ENCODE measurements at regions not wholly inside any gene's neighbourhood (a gene's known extent, or its start where the extent isn't known, plus 50 kb on each side); places are given as distances from the start of the nearest gene placed in this dataset.

DNA sequence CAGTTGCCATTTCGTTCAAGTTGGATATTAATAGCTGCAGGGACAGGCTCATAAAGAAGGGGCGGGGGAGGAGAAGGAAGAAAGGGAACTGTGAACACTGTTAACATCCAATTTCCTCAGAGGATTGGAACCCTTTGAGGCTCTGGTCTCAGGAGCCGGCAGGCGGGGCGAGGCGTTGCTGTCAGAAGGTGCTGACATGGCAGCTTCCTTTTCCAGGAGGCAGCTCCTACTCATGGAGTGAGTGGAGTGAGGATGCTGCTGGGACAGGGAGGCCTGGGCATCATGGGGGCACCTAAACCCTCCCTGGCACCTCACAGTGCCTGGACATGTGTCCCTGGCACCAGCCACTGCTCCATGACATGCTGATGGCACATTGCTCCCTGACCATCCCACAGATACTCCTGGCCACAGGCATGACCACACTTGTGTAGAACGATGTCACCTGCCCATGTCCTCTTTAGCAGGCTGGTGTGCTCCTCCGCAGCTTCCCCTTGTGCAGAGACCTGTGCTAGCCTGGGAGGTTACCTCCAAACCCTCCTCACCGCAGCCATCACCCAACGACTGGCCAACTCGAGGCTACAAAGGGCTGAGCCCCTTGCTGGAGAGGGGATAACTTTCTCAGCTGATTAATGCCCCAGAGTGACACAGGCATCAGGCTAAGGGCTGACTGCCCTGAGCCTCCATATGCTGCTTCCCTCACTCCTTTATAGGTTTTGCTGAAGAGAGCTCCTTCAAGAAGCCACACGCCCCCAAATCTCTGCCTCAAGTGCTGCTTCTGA is 79.6 kb upstream of the NECTIN1 start:
- Mint-ChIP-seq H3K27ac (no peak overlapping the region), H3K4me3 (no peak overlapping the region), H3K4me1 (ENCODE audit: low read depth) (no peaks in the 10 kb centered on the region), H3K27me3 (no peaks in the 10 kb centered on the region), H3K36me3 (ENCODE audit: low read depth) (no peaks in the 10 kb centered on the region), H3K9me3 (no peaks in the 10 kb centered on the region)
- intact Hi-C loops (cut with DNase I, micrococcal nuclease) = no loop called here
- no peak overlapping the region for H3K27ac ChIP-seq (ENCODE audit: low read depth in 1 of 2, low read length in 2 of 2)
- no peaks in the 10 kb centered on the region for H3K27me3 ChIP-seq (ENCODE audit: control insufficient read depth in 1 of 2, insufficient read depth in 2 of 2, low read length in 2 of 2)
- no peaks in the 10 kb centered on the region for H3K4me1 ChIP-seq (ENCODE audit: insufficient read depth, low read length)
- H3K4me3 ChIP-seq (ENCODE audit: low read length) = no peak overlapping the region
- ChIA-PET CTCF (no interaction called here), POLR2A (no interaction called here)
- TF ChIP-seq CTCF (IDR thresholded peaks at IDR 0.05) = no peak
- ATAC-seq (ENCODE audit: poor library complexity) = no peak
- no peaks in the 10 kb centered on the region for H3K9me3 ChIP-seq (ENCODE audit: control insufficient read depth in 1 of 2, insufficient read depth in 1 of 2, low read length in 2 of 2)
- DNase-seq = no peak
- no peaks in the 10 kb centered on the region for H3K36me3 ChIP-seq (ENCODE audit: insufficient read depth, low read length)

DNA sequence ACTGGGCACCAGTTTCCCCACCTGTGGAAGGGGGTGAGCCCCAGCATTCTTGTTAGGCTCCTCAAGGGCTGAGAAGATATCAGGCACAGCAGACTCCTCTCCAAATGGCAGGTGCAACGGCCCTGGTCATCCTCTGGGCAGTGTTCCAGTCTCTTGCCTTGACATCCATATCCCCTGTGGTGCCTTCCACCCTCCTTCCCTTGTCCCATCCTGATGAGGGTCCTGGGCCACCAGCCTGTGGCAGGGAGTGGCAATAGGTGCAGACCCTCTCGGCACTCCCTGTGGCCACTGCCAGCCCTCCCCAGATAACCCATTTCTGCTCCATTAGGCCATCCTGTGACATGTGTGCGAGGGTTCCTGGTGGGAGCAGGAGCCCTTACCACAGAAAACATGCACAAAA is 78.8 kb upstream of the NECTIN1 start:
- Histone ChIP-seq H3K4me1 (ENCODE audit: insufficient read depth, low read length) (no peaks in the 10 kb centered on the region), H3K9me3 (ENCODE audit: control insufficient read depth in 1 of 2, insufficient read depth in 1 of 2, low read length in 2 of 2) (no peaks in the 10 kb centered on the region), H3K27me3 (ENCODE audit: control insufficient read depth in 1 of 2, insufficient read depth in 2 of 2, low read length in 2 of 2) (no peaks in the 10 kb centered on the region), H3K36me3 (ENCODE audit: insufficient read depth, low read length) (no peaks in the 10 kb centered on the region), H3K27ac (ENCODE audit: low read depth in 1 of 2, low read length in 2 of 2) (no peak overlapping the region), H3K4me3 (ENCODE audit: low read length) (no peak overlapping the region)
- intact Hi-C loops (cut with DNase I, micrococcal nuclease) = no loop called here
- ChIA-PET POLR2A (no interaction called here), CTCF (no interaction called here)
- no peak for TF ChIP-seq CTCF (IDR thresholded peaks at IDR 0.05)
- H3K27ac Mint-ChIP-seq = no peak overlapping the region
- no peaks in the 10 kb centered on the region for H3K9me3 Mint-ChIP-seq
- DNase-seq (no peak), ATAC-seq (ENCODE audit: poor library complexity) (no peak)
- H3K4me1 Mint-ChIP-seq (ENCODE audit: low read depth) = no peaks in the 10 kb centered on the region
- no peak overlapping the region for H3K4me3 Mint-ChIP-seq
- H3K36me3 Mint-ChIP-seq (ENCODE audit: low read depth) = no peaks in the 10 kb centered on the region
- no peaks in the 10 kb centered on the region for H3K27me3 Mint-ChIP-seq

- H3K27ac Mint-ChIP-seq = no peak overlapping the region
- H3K4me1 Mint-ChIP-seq (ENCODE audit: low read depth) = no peaks in the 10 kb centered on the region
- intact Hi-C loops (cut with DNase I, micrococcal nuclease) = no loop called here
- ATAC-seq (ENCODE audit: poor library complexity) (no peak), DNase-seq (no peak)
- TF ChIP-seq CTCF (IDR thresholded peaks at IDR 0.05) = no peak
- no peaks in the 10 kb centered on the region for H3K36me3 Mint-ChIP-seq (ENCODE audit: low read depth)
- Histone ChIP-seq H3K9me3 (ENCODE audit: control insufficient read depth in 1 of 2, insufficient read depth in 1 of 2, low read length in 2 of 2) (no peaks in the 10 kb centered on the region), H3K27ac (ENCODE audit: low read depth in 1 of 2, low read length in 2 of 2) (no peak overlapping the region), H3K27me3 (ENCODE audit: control insufficient read depth in 1 of 2, insufficient read depth in 2 of 2, low read length in 2 of 2) (no peaks in the 10 kb centered on the region), H3K4me1 (ENCODE audit: insufficient read depth, low read length) (no peaks in the 10 kb centered on the region), H3K4me3 (ENCODE audit: low read length) (no peak overlapping the region), H3K36me3 (ENCODE audit: insufficient read depth, low read length) (no peaks in the 10 kb centered on the region)
- H3K27me3 Mint-ChIP-seq = no peaks in the 10 kb centered on the region
- POLR2A ChIA-PET = no interaction called here
- CTCF ChIA-PET = no interaction called here
- no peak overlapping the region for H3K4me3 Mint-ChIP-seq
- H3K9me3 Mint-ChIP-seq = no peaks in the 10 kb centered on the region
Observed at GRCh38 chr11:119807402-119807801, 78.4 kb upstream of the NECTIN1 start.
